OCI-LY3 (cell line): ENCODE measurements at regions not wholly inside any gene's neighbourhood (a gene's known extent, or its start where the extent isn't known, plus 50 kb on each side); places are given as distances from the start of the nearest gene placed in this dataset.

Experiments used
- EZH2phosphoT487 ChIP-seq: fragments of 200-600 bp; shearing (Covaris generic); IDR thresholded peaks from 2 replicates; pipeline ENCODE4 v1.6.1; 2018; ENCODE audit warnings: antibody characterized with exemption, mixed run types, low read depth
- TF ChIP-seq, protein P1 (sequence below): fragments of 200-600, 300-600 bp; sonication (generic); IDR thresholded peaks from 2 replicates; pipeline ENCODE4 v1.5.1; 2014; ENCODE audit warnings: antibody characterized with exemption, low read length, low read depth

DNA sequence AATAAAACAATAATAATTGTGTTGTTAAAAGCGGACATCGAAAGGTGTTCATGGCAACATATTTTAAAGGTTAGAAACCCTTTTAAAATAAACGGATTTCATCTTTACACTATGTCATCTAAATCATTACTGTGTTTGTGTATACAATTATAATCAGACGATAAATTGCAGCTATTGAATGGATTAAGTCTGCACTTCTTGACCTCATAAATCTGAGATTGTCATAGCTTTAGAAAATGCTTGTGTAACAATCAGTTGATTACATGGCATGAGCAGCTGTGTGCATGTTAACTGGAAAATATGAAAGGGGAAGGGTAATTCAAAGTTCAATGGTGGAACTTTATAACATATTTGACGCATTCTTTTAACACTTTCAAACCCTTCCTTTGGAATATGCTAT lies 152.4 kb upstream of the MDFIC2 start:
- TF ChIP-seq, protein P1, sequence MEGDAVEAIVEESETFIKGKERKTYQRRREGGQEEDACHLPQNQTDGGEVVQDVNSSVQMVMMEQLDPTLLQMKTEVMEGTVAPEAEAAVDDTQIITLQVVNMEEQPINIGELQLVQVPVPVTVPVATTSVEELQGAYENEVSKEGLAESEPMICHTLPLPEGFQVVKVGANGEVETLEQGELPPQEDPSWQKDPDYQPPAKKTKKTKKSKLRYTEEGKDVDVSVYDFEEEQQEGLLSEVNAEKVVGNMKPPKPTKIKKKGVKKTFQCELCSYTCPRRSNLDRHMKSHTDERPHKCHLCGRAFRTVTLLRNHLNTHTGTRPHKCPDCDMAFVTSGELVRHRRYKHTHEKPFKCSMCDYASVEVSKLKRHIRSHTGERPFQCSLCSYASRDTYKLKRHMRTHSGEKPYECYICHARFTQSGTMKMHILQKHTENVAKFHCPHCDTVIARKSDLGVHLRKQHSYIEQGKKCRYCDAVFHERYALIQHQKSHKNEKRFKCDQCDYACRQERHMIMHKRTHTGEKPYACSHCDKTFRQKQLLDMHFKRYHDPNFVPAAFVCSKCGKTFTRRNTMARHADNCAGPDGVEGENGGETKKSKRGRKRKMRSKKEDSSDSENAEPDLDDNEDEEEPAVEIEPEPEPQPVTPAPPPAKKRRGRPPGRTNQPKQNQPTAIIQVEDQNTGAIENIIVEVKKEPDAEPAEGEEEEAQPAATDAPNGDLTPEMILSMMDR: no peak
- TF ChIP-seq EZH2phosphoT487: no peak
